ENCODE measurements at regions not wholly inside any gene's neighbourhood (a gene's known extent, or its start where the extent isn't known, plus 50 kb on each side); places are given as distances from the start of the nearest gene placed in this dataset.

- Mint-ChIP-seq H3K36me3 (ENCODE audit: unreplicated experiment) (no peaks in the 10 kb centered on the region), H3K27ac (ENCODE audit: unreplicated experiment) (no peak overlapping the region), H3K9me3 (ENCODE audit: unreplicated experiment) (peaks cover 4% of the 10 kb centered on the region), H3K27me3 (ENCODE audit: unreplicated experiment) (no peaks in the 10 kb centered on the region), H3K4me1 (ENCODE audit: low read depth, unreplicated experiment) (no peaks in the 10 kb centered on the region), H3K4me3 (ENCODE audit: unreplicated experiment) (no peak overlapping the region)
- DNase-seq = no peak
- TF ChIP-seq CTCF (IDR thresholded peaks at IDR 0.05; ENCODE audit: partially characterized antibody, unreplicated experiment) = no peak
Observed at GRCh38 chr15:95935852-95936251, 394.6 kb upstream of the NR2F2 start.

- no peak for TF ChIP-seq CTCF (IDR thresholded peaks at IDR 0.05; ENCODE audit: partially characterized antibody, unreplicated experiment)
- Mint-ChIP-seq H3K9me3 (ENCODE audit: unreplicated experiment) (peaks cover 4% of the 10 kb centered on the region), H3K27me3 (ENCODE audit: unreplicated experiment) (no peaks in the 10 kb centered on the region), H3K4me1 (ENCODE audit: low read depth, unreplicated experiment) (no peaks in the 10 kb centered on the region), H3K36me3 (ENCODE audit: unreplicated experiment) (no peaks in the 10 kb centered on the region), H3K27ac (ENCODE audit: unreplicated experiment) (no peak overlapping the region), H3K4me3 (ENCODE audit: unreplicated experiment) (no peak overlapping the region)
- DNase-seq = no peak
Observed at GRCh38 chr15:95937128-95937528, 393.4 kb upstream of the NR2F2 start.

GRCh38 chr15:95940431-95940985 is 390.0 kb upstream of the NR2F2 start:
- TF ChIP-seq CTCF (IDR thresholded peaks at IDR 0.05; ENCODE audit: partially characterized antibody, unreplicated experiment) = no peak
- Mint-ChIP-seq H3K36me3 (ENCODE audit: unreplicated experiment) (no peaks in the 10 kb centered on the region), H3K9me3 (ENCODE audit: unreplicated experiment) (no peaks in the 10 kb centered on the region), H3K27me3 (ENCODE audit: unreplicated experiment) (no peaks in the 10 kb centered on the region), H3K4me3 (ENCODE audit: unreplicated experiment) (no peak overlapping the region), H3K4me1 (ENCODE audit: low read depth, unreplicated experiment) (no peaks in the 10 kb centered on the region), H3K27ac (ENCODE audit: unreplicated experiment) (no peak overlapping the region)
- DNase-seq = no peak

- DNase-seq = no peak
- no peak overlapping the region for H3K4me3 Mint-ChIP-seq (ENCODE audit: unreplicated experiment)
- H3K27ac Mint-ChIP-seq (ENCODE audit: unreplicated experiment) = no peak overlapping the region
- no peaks in the 10 kb centered on the region for H3K36me3 Mint-ChIP-seq (ENCODE audit: unreplicated experiment)
- no peak for TF ChIP-seq CTCF (IDR thresholded peaks at IDR 0.05; ENCODE audit: partially characterized antibody, unreplicated experiment)
- H3K27me3 Mint-ChIP-seq (ENCODE audit: unreplicated experiment) = no peaks in the 10 kb centered on the region
- H3K4me1 Mint-ChIP-seq (ENCODE audit: low read depth, unreplicated experiment) = no peaks in the 10 kb centered on the region
- no peaks in the 10 kb centered on the region for H3K9me3 Mint-ChIP-seq (ENCODE audit: unreplicated experiment)
Observed at GRCh38 chr15:95944193-95944592, 386.3 kb upstream of the NR2F2 start.

- Mint-ChIP-seq H3K27ac (ENCODE audit: unreplicated experiment) (no peak overlapping the region), H3K4me1 (ENCODE audit: low read depth, unreplicated experiment) (no peaks in the 10 kb centered on the region), H3K36me3 (ENCODE audit: unreplicated experiment) (no peaks in the 10 kb centered on the region), H3K4me3 (ENCODE audit: unreplicated experiment) (no peak overlapping the region), H3K27me3 (ENCODE audit: unreplicated experiment) (no peaks in the 10 kb centered on the region), H3K9me3 (ENCODE audit: unreplicated experiment) (no peaks in the 10 kb centered on the region)
- no peak for DNase-seq
- TF ChIP-seq CTCF (IDR thresholded peaks at IDR 0.05; ENCODE audit: partially characterized antibody, unreplicated experiment) = no peak
Observed at GRCh38 chr15:95944661-95945255, 385.7 kb upstream of the NR2F2 start.

Measured in glutamatergic neuron (in vitro differentiated cells).